ENCODE measurements at regions not wholly inside any gene's neighbourhood (a gene's known extent, or its start where the extent isn't known, plus 50 kb on each side); places are given as distances from the start of the nearest gene placed in this dataset.
A peak's percentile ranks its signal among the peaks of the same experiment; 100 is the strongest.

GRCh38 chr4:177016541-177017141 is 223.9 kb upstream of the VEGFC start:
- peak; percentile 81 for DNase-seq (ENCODE audit: low read depth)
- no peak overlapping the region for H3K4me3 ChIP-seq (ENCODE audit: low read depth, low read length)
- TF ChIP-seq CTCF (IDR thresholded peaks at IDR 0.05; ENCODE audit: insufficient read depth, low read length), result no peak

- H3K4me3 ChIP-seq (ENCODE audit: low read depth, low read length), result no peak overlapping the region
- DNase-seq (ENCODE audit: low read depth), result no peak
Observed at GRCh38 chr4:177023951-177024350, 231.2 kb upstream of the VEGFC start.

GRCh38 chr4:177032341-177032740 is 239.6 kb upstream of the VEGFC start:
- no peak for TF ChIP-seq CTCF (IDR thresholded peaks at IDR 0.05; ENCODE audit: insufficient read depth, low read length)
- no peak overlapping the region for H3K4me3 ChIP-seq (ENCODE audit: low read depth, low read length)
- DNase-seq (ENCODE audit: low read depth), result no peak

More at GRCh38 chr4:177023951-177024350, 231.2 kb upstream of the VEGFC start:
- TF ChIP-seq CTCF (IDR thresholded peaks at IDR 0.05; ENCODE audit: insufficient read depth, low read length), result no peak

- no peak for DNase-seq (ENCODE audit: low read depth)
- H3K4me3 ChIP-seq (ENCODE audit: low read depth, low read length), result no peak overlapping the region
- TF ChIP-seq CTCF (IDR thresholded peaks at IDR 0.05; ENCODE audit: insufficient read depth, low read length), result no peak
Observed at GRCh38 chr4:177033135-177033534, 240.4 kb upstream of the VEGFC start.

GRCh38 chr4:177033632-177034031 is 240.9 kb upstream of the VEGFC start:
- TF ChIP-seq CTCF (IDR thresholded peaks at IDR 0.05; ENCODE audit: insufficient read depth, low read length), result no peak
- DNase-seq (ENCODE audit: low read depth), result no peak

GRCh38 chr4:177041356-177041755 is 248.6 kb upstream of the VEGFC start:
- no peak for TF ChIP-seq CTCF (IDR thresholded peaks at IDR 0.05; ENCODE audit: insufficient read depth, low read length)
- peak; percentile 10 for DNase-seq (ENCODE audit: low read depth)

More at GRCh38 chr4:177033632-177034031, 240.9 kb upstream of the VEGFC start:
- H3K4me3 ChIP-seq (ENCODE audit: low read depth, low read length), result no peak overlapping the region

More at GRCh38 chr4:177041356-177041755, 248.6 kb upstream of the VEGFC start:
- no peak overlapping the region for H3K4me3 ChIP-seq (ENCODE audit: low read depth, low read length)
